GM12873 (cell line): ENCODE measurements at regions not wholly inside any gene's neighbourhood (a gene's known extent, or its start where the extent isn't known, plus 50 kb on each side); places are given as distances from the start of the nearest gene placed in this dataset.
A peak's percentile ranks its signal among the peaks of the same experiment; 100 is the strongest.

Experiments used
- TF ChIP-seq, protein P1 (sequence below): IDR thresholded peaks from 2 replicates; pipeline ENCODE4 v1.5.1; 2012; ENCODE audit warnings: low read depth, mild to moderate bottlenecking, moderate library complexity, low read length, control low read depth; ENCODE audit not compliant: insufficient read depth; ENCODE audit errors: missing control alignments

- TF ChIP-seq, protein P1, sequence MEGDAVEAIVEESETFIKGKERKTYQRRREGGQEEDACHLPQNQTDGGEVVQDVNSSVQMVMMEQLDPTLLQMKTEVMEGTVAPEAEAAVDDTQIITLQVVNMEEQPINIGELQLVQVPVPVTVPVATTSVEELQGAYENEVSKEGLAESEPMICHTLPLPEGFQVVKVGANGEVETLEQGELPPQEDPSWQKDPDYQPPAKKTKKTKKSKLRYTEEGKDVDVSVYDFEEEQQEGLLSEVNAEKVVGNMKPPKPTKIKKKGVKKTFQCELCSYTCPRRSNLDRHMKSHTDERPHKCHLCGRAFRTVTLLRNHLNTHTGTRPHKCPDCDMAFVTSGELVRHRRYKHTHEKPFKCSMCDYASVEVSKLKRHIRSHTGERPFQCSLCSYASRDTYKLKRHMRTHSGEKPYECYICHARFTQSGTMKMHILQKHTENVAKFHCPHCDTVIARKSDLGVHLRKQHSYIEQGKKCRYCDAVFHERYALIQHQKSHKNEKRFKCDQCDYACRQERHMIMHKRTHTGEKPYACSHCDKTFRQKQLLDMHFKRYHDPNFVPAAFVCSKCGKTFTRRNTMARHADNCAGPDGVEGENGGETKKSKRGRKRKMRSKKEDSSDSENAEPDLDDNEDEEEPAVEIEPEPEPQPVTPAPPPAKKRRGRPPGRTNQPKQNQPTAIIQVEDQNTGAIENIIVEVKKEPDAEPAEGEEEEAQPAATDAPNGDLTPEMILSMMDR, result no peak
Observed at GRCh38 chr1:168454211-168454815, 89.5 kb downstream of the XCL2 start.

- TF ChIP-seq, protein P1, result no peak
Observed at GRCh38 chr1:168453056-168453455, 90.7 kb downstream of the XCL2 start.

DNA sequence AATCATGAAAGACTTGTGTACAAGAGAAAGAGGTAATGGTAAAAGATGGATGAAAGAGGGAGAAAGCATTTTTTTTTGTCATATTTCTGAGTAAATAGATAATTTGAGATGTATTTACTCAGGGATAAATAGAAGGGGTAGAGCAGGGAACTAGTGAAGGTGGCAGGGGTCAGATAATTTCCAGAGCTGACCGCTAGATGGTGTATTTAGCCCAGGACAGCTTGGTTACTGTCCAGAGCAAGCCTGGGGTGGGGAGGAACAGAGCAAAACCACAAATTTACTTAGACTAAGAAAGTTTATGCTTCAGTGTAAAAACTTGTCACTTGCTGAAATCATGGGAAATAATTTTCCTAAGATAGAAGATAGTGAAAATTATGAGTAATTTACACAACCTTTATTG, 91.5 kb downstream of the XCL2 start:
- TF ChIP-seq, protein P1, result peak; percentile 50

DNA sequence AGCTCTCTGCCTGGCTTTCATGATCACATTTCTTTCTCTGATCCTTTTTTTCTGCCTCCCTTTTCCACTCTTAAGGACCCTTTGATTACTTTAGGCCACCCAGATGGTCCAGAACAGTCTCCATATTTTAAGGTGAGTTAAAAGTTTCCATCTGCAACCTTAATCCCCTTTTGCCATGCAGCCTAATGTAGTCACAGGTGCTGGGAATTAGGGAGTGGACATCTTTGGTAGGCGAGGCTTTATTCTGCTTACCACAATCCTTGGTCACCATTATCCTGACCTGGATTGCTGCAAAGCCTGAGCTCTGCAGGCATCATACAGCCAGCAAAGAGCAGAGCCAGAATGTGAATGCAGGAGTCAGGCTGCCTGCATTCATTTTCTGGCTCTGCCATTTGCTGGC, 95.9 kb downstream of the XCL2 start:
- TF ChIP-seq, protein P1, result no peak

DNA sequence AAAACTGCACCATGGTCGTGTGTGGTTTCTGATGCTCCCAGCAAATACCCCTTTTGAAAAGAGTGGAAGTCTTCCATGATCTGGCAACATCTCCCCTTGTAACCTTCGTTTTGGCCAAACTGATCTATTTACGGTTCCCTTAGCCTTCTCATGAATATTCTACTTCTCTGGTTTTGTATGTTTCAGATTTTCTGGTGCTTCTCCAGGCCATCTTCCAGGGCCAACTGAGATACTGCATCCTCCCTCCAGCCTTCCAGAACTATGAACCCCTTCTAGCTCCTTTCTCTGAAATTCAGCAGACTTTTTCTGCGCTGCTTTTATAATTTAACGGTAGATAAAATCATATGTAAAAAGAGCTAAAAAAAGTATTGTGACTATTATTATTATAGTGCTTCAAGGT, 97.7 kb downstream of the XCL2 start:
- TF ChIP-seq, protein P1, result no peak

- TF ChIP-seq, protein P1, result no peak
Observed at GRCh38 chr1:168443899-168444298, 99.9 kb downstream of the XCL2 start.

DNA sequence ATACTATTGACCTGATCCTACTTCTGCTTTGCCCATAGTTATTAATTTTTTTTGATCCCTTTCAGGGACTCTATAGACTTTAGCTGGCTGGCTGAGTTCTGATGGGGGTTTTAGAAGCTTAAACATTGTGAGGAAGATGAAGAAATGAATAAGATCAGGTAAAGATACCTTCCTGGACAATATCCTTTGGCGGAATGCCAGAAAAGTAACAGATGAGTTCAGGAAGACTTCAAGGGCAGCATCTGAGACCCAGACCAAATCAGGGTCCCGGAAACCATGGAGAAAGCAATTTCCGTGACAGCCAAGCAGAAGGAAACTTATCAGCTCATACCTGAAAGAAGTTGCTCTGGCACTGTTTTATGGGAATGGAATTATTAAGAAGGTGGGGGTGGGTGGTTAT, 100.4 kb downstream of the XCL2 start:
- TF ChIP-seq, protein P1, result no peak

DNA sequence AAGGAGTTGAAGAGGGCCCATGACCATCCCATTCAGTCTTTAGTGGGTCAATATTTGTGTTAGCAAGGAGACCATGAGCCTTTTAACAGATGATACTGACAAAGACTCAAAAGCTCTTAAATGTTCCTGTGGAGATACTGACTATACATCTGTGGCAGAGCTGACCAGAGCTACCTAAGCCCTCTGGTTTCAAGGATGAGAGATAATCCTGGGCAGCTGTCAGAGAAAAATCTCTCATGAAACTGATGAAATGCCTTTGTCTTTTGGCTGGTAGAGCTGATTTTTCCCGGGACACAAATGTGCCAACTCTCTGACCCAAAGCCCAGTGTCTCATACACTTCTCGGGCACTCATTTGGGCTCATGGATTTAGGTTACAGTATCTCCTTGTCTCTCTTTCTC, 100.9 kb downstream of the XCL2 start:
- TF ChIP-seq, protein P1, result no peak
